Esophagus squamous epithelium (tissue), 5 donors: ENCODE measurements at regions not wholly inside any gene's neighbourhood (a gene's known extent, or its start where the extent isn't known, plus 50 kb on each side); places are given as distances from the start of the nearest gene placed in this dataset.
"Not testable (repeated sequence)": the region's sequence is repeated elsewhere in the genome, so short reads cannot be mapped to it uniquely, and the experiment has no call there.

Experiments used
- DNase-seq: peaks from one replicate; lab custom pipeline; 2025; lab: John Stamatoyannopoulos, UW
- H3K27ac ChIP-seq, 4 donors: fragments of 200-600 bp; sonication (generic); one replicate each; pipeline ENCODE4 v1.5.1; 2016 to 2019; ENCODE audit warnings: mild to moderate bottlenecking in 1 of 4
- H3K27me3 ChIP-seq, 4 donors: fragments of 200-600 bp; sonication (generic); 1 replicate in 3 of 4; 2 replicates in 1 of 4; pipeline versions ENCODE4 v1.5.1 to v1.6.0; 2017 to 2021; ENCODE audit warnings: antibody characterized with exemption in 1 of 4
- H3K36me3 ChIP-seq, 3 donors: fragments of 200-600 bp; sonication (generic); one replicate each; pipeline ENCODE4 v1.5.1; 2016 to 2019
- H3K4me1 ChIP-seq, 3 donors: fragments of 200-600 bp; sonication (generic); one replicate each; pipeline ENCODE4 v1.5.1; 2017 to 2019
- H3K4me3 ChIP-seq, 4 donors: fragments of 200-600 bp; sonication (generic); 1 replicate in 3 of 4; 2 replicates in 1 of 4; pipeline ENCODE4 v1.5.1; 2016 to 2019; ENCODE audit warnings: mild to moderate bottlenecking in 2 of 4, moderate library complexity in 1 of 4
- H3K9me3 ChIP-seq, 3 donors: fragments of 200-600 bp; sonication (generic); one replicate each; pipeline ENCODE4 v1.5.1; 2016 to 2019
- POLR2A ChIP-seq, 4 donors: fragments of 450-650 bp; IDR thresholded peaks; one replicate each; pipeline ENCODE4 v1.6.1; 2017; ENCODE audit warnings: antibody characterized with exemption in 4 of 4, mild to moderate bottlenecking in 4 of 4, moderate library complexity in 3 of 4
- WGBS, 2 donors: methylation state at CpG; one replicate each; pipeline ENCODE4 v1.1.5; 2018; 5-methylcytosine and 5-hydroxymethylcytosine counted together
- intact Hi-C: fragments of 100-400 bp; cut with DNase I; formaldehyde crosslinking; loops from one replicate; pipeline ENCODE4 v1.15.0; 2022
- TF ChIP-seq, protein P1 (sequence below), 6 experiments: fragments of 450-650 bp in 4 of 6; fragments of 200-600 bp in 2 of 6; sonication (generic) in 2 of 6; IDR thresholded peaks; one replicate each; pipeline ENCODE4 v1.5.1; 2016 to 2019; ENCODE audit warnings: antibody characterized with exemption in 6 of 6, mild to moderate bottlenecking in 4 of 6, moderate library complexity in 4 of 6
- donor health status: DM: yes; HTN: yes; CAD: no.

- Histone ChIP-seq H3K36me3 (no peaks in the 10 kb centered on the region), H3K9me3 (no peaks in the 10 kb centered on the region), H3K4me1 (no peaks in the 10 kb centered on the region), H3K27me3 (no peaks in the 10 kb centered on the region), H3K4me3 (no peak overlapping the region), H3K27ac (no peak overlapping the region)
- 20 to 50% methylated on average over 1 of the region's 1 CpG for WGBS, 2 donors
- TF ChIP-seq, protein P1, sequence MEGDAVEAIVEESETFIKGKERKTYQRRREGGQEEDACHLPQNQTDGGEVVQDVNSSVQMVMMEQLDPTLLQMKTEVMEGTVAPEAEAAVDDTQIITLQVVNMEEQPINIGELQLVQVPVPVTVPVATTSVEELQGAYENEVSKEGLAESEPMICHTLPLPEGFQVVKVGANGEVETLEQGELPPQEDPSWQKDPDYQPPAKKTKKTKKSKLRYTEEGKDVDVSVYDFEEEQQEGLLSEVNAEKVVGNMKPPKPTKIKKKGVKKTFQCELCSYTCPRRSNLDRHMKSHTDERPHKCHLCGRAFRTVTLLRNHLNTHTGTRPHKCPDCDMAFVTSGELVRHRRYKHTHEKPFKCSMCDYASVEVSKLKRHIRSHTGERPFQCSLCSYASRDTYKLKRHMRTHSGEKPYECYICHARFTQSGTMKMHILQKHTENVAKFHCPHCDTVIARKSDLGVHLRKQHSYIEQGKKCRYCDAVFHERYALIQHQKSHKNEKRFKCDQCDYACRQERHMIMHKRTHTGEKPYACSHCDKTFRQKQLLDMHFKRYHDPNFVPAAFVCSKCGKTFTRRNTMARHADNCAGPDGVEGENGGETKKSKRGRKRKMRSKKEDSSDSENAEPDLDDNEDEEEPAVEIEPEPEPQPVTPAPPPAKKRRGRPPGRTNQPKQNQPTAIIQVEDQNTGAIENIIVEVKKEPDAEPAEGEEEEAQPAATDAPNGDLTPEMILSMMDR (IDR thresholded peaks at IDR 0.05): no peak
- TF ChIP-seq POLR2A (IDR thresholded peaks at IDR 0.05): no peak
- intact Hi-C loops: no loop called here
- no peak for DNase-seq
Observed at GRCh38 chr3:16768956-16769355, 115.8 kb upstream of the PLCL2 start.

DNA sequence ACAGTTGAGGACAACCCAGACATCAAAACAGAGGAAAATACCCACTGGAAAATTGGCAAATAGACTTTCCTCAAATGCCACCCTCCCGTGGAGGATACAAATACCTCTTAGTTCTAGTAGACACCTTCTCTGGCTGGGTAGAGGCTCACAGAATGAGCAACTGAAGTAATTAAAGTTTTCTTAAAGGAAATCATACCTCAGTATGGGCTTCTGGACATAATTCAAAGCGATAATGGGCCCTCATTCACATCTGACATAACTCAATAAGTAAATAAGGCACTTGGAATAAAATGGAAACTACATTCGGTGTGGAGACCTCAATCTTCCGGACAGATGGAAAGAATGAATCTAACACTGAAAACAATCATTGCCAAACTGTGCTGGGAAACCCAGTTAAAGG lies 115.2 kb upstream of the PLCL2 start:
- DNase-seq: no peak
- Histone ChIP-seq H3K9me3 (no peaks in the 10 kb centered on the region), H3K4me3 (no peak overlapping the region), H3K27ac (no peak overlapping the region), H3K27me3 (no peaks in the 10 kb centered on the region), H3K36me3 (no peaks in the 10 kb centered on the region), H3K4me1 (no peaks in the 10 kb centered on the region)
- intact Hi-C loops: no loop called here
- no peak for TF ChIP-seq POLR2A (IDR thresholded peaks at IDR 0.05)
- WGBS, 2 donors: 76 to 84% methylated on average over 4 of the region's 4 CpGs

- Histone ChIP-seq H3K4me1 (no peaks in the 10 kb centered on the region), H3K36me3 (no peaks in the 10 kb centered on the region), H3K4me3 (no peak overlapping the region), H3K27me3 (no peaks in the 10 kb centered on the region), H3K9me3 (no peaks in the 10 kb centered on the region), H3K27ac (no peak overlapping the region)
- WGBS, 2 donors: 60 to 63% methylated on average over 5 of the region's 5 CpGs
- DNase-seq: no peak
- TF ChIP-seq POLR2A (IDR thresholded peaks at IDR 0.05): no peak
- TF ChIP-seq, protein P1 (IDR thresholded peaks at IDR 0.05): no peak
- intact Hi-C loops: no loop called here
Observed at GRCh38 chr3:16770021-16770420, 114.7 kb upstream of the PLCL2 start.

- Histone ChIP-seq H3K4me1 (no peaks in the 10 kb centered on the region), H3K27me3 (no peaks in the 10 kb centered on the region), H3K36me3 (no peaks in the 10 kb centered on the region), H3K9me3 (no peaks in the 10 kb centered on the region), H3K27ac (no peak overlapping the region), H3K4me3 (no peak overlapping the region)
- WGBS, 2 donors: 29 to 61% methylated on average over 1 to 2 of the region's 4 CpGs
- no peak for TF ChIP-seq POLR2A (IDR thresholded peaks at IDR 0.05)
- TF ChIP-seq, protein P1 (IDR thresholded peaks at IDR 0.05): no peak
- intact Hi-C loops: no loop called here
- no peak for DNase-seq
Observed at GRCh38 chr3:16770792-16771191, 114.0 kb upstream of the PLCL2 start.

DNA sequence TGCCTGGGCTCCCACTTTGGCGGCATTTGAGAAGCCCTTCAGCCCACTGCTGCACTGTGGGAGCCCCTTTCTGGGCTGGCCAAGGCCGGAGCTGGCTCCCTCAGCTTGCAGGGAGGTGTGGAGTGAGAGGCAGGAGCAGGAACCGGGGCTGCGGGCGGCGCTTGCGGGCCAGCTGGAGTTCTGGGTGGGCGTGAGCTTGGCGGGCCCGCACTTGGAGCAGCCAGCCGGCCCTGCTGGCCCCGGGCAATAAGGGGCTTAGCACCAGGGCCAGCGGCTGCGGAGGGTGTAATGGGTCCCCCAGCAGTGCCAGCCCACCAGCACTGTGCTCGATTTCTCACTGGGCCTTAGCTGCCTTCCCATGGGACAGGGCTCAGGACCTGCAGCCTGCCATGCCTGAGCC lies 111.2 kb upstream of the PLCL2 start:
- DNase-seq, H3K27ac ChIP-seq, H3K9me3 ChIP-seq, H3K4me3 ChIP-seq, H3K36me3 ChIP-seq, H3K27me3 ChIP-seq, intact Hi-C loops, H3K4me1 ChIP-seq: not testable (repeated sequence)
- 79 to 100% methylated on average over 1 to 2 of the region's 15 CpGs for WGBS, 2 donors

GRCh38 chr3:16774536-16774935 lies 110.2 kb upstream of the PLCL2 start:
- H3K9me3 ChIP-seq, H3K36me3 ChIP-seq, H3K27me3 ChIP-seq, H3K4me1 ChIP-seq, DNase-seq, intact Hi-C loops, H3K27ac ChIP-seq, H3K4me3 ChIP-seq: not testable (repeated sequence)
- WGBS, 2 donors: 69 to 79% methylated on average over 11 of the region's 11 CpGs

- Histone ChIP-seq H3K27ac (no peak overlapping the region), H3K36me3 (no peaks in the 10 kb centered on the region), H3K4me1 (no peaks in the 10 kb centered on the region), H3K4me3 (no peak overlapping the region), H3K27me3 (no peaks in the 10 kb centered on the region), H3K9me3 (no peaks in the 10 kb centered on the region)
- intact Hi-C loops: no loop called here
- DNase-seq: no peak
- 54 to 78% methylated on average over 2 of the region's 2 CpGs for WGBS, 2 donors
- no peak for TF ChIP-seq POLR2A (IDR thresholded peaks at IDR 0.05)
- TF ChIP-seq, protein P1 (IDR thresholded peaks at IDR 0.05): no peak
Observed at GRCh38 chr3:16784973-16785372, 99.8 kb upstream of the PLCL2 start.
